Effector CD8-positive, alpha-beta T cell (primary cell): ENCODE measurements at regions not wholly inside any gene's neighbourhood (a gene's known extent, or its start where the extent isn't known, plus 50 kb on each side); places are given as distances from the start of the nearest gene placed in this dataset.
"Not testable (repeated sequence)": the region's sequence is repeated elsewhere in the genome, so short reads cannot be mapped to it uniquely, and the experiment has no call there.

Experiments used
- DNase-seq: peaks from one replicate; lab custom pipeline; 2025; lab: John Stamatoyannopoulos, UW

DNA sequence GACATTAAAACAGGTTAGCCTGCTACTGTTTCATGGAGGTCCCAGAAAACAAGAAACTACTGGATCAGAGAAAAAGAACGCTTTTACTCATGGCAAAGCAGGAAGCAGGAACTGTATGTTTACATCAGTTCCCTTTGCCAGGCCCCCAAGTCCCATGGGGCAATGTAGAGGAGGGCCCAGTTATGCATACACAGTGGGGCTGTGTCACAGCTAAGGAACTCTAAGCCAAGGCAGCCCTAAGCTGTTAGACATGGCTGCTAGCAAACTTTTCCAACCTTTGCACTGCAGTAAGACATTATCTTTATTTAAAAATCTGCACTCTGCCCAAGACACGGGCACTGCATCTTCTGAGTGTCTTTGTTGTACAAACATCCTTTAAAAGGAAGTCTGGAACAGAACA is 975.8 kb downstream of the C4orf33 start:
- no peak for DNase-seq

DNA sequence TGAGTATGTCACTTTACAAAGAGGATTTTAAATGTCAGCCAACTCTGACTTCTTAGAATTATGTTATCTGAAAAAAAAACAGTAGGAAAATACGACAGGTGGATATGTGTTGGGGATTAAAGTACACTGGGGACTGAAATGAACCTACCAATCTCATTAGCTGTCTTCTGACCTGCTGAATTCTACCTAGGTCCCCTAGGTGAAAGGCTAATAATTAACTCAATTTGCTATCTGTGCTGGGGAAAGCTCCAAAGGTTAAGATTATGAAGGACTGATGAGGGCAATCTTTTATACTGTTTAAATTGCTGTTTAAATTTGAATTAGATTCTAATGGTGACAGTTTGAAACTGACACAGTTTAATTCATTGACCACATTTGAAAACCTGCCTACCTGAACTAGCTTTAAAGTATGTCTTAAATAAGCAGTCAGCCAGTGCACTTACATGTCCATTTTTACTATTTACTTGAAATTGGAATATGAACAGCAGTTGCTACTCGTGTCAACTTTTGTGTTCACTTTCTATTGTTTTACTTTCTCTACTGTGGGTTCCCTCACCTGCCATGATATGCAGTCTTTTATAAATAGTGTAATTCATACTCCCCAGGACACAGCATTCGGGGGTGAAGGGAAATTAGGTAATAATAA is 977.3 kb downstream of the C4orf33 start:
- no peak for DNase-seq

DNA sequence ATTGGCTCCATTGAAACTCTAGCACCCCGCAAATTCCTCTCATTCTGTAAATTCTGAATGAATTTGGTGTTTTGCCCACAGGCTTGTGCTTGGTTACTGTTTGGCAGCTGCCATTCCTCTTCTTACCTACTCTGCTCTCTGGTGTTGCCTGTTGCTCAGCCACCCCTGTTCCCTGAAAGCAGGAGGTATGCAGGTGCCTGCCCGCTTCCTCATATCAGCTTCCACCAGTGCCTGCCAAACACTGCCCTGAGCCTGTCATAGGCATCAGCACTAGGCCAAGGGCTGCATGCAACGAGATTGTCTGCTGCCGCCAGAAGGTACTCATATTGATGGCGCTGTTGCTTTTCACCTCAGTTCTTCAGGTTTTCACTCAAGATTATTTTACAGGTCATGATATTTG is 978.1 kb downstream of the C4orf33 start:
- no peak for DNase-seq

DNA sequence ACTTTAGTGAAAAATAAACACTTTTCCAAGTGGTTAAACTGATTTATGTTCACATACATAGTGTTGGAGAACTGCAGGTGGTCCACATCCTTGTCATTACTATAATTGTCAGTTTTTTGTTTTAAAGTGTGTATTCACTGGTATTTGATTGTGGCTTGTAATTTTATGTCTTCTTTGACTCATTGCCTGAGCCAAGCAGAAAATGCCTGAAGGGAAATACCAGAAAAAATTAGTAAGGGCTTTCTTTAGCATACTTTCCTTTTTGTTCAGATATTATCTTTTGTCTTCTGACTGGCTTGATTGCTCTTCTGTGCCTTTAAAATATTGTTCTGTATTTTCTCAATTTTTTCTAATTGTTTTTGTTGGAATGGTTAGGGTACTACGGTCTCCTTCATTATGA is 981.3 kb downstream of the C4orf33 start:
- DNase-seq: no peak

DNA sequence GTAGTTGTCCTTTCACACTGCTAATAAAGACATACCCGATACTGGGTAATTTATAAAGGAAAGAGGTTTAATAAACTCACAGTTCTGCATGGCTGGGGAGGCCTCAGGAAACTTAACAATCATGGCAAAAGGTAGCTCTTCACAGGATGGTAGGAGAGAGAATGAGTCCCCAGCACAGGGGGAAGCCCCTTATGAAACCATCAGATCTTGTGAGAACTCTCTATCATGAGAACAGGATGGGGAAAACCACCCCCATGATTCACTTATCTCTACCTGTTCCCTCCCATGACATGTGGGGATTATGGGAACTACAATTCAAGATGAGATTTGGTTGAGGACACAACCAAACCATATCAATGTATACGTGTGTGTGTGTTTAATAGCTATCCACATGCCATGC is 983.1 kb downstream of the C4orf33 start:
- DNase-seq: not testable (repeated sequence)

DNA sequence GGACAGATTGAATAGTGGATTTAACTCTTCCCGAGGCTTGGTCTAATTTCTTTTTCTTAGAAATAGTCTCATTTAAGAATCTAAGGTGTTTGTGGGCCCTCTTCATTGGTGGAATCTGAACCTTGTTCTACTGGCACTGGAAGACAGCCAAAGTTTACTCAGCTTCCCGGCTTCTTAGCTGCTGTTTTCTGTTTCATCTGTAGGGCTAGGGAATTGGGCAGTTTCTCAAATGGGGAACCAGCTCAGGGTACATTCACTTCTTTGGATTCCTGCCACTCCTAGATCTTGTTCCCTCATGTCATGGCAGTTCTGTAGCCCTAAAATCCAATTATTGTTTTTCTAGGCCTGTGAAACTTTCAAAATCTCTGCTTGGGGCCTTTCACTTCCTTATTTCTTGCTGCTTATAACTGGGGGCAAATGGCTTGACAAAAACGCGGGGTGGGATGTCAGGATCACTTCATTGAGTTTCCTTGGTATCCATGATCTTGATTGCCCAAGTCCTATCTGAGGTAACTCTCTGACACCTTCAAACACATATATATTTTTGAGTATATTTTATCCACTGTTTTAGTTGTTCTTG is 985.0 kb downstream of the C4orf33 start:
- no peak for DNase-seq

DNA sequence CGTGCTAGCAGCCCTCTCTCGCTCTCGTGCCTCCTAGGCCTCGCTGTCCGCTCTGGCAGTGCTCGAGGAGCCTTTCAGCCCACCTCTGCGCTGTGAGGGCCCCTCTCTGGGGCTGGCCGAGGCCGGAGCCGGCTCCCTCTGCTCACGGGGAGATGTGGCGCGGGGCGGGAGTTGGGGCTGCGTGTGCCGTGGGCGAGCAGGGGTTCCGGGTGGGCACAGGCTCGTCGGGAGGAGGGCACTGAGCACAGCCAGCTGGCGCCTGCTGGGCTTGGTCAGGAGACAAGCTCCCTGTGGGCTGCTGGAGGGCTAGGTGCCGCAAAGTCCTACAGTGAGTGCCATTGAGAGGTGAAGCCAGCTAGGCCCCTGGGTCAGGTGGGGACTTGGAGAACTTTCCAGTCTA is 994.5 kb downstream of the C4orf33 start:
- DNase-seq: no peak

DNA sequence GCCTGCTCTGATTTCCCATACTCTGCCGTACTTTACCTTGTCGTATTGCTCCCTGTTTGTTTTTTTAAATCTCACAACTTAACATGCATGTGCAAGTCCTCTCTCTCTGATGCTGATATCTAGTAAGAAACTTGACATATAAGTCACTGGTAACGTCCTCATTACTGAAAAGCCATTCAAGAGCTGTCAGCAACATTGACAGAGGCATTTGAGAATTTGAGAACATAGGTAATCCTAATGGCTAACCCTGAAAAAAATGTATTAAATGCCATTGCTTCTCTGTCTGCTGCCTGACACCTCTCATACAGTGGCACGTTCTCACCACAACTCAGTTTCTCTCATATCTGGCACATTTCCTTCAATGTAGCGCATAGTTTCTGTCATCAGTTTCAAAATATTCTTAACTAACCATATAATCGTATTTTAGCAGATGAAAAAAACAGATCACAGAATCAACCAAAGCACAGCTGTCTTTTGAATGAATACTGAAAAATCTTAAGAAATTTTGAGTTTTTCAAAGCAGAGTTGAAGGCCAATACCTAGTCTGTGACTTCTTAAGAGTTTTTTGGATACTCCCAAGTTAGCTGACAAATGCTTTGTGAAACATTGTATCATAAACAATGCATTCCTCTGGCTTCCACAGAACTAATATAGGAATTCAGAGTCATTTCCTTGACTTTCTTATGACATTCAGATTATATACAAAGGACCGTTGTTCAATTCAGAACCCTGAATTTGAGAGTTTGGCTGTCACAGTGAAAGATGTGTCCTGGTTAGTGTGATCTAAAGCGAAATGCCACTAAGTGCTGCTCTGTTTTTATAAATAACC is 996.4 kb downstream of the C4orf33 start:
- no peak for DNase-seq

DNA sequence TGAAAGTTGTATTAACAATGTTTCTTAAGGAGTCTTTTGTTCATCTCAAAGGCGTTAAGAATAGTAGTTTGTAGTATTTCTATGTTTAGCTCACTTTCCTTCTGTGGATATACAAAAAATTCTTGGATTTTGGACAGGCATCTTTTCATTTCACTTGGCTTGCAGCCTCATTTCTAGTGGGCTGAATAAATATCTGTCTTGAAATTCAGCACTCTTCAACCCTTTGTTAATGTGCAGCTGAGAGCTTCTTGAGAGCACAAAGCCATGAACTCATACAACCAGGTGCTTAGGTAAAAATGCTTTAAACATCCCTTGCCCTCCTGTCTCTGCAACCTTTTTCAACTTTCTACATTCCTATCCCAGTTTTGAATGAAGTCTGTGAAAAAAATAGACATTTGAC is 1003.2 kb downstream of the C4orf33 start:
- DNase-seq: no peak

DNA sequence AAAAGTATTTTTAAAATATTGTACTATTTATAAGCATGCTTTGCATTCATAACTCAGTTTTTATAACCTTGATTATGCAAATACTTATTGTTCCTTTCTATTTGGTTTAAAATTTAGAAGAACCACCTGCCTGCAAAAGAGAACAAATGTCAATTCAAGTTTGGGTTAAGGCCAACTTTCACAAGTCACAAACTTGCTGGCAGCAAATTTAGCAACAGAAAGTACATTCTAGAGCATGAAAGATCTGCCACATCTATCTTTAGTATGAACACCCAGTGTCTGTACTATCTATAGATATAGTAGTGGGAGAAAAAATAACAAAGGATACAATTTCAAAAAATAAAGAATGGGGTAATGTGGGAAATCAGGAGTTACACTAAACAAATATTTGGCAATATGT is 1014.2 kb downstream of the C4orf33 start:
- no peak for DNase-seq

DNA sequence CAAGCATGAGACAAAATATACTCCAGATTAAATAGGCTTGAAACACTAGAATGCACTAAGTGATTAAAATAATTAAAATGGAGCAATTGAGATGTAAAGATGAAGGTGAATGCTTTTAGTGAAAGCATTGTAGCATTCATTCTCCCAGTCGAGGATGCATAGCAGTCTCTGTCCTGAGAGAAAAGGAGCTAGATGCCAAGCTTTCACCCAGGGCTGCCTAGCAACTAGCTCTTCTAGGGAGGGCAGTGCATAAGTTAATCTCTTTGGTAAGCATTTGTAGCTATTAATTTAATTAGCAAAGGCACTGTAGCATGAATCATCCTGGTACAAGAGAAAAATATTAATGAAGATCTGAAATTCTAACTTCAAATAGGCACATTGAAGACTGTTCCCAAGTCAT is 1014.8 kb downstream of the C4orf33 start:
- DNase-seq: no peak

DNA sequence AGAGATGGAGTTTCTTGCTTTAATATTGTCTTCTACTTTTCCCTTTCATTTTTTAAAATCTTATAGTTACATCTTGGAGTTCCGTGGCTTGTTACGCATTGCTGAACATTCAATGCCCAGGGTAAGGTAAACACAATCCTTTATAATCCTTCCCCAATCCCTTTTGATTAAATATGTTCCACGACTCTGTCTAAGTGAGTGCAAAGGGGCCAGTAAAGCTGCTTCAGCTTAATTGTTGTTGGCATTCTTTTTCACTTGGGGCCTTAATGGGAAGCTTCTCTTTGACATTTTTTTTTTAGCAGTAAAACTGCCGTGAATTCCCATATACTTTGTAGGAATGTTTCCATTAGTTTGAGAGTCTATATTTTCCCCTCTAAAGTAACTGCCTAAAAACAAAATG is 1028.1 kb downstream of the C4orf33 start:
- DNase-seq: no peak

DNA sequence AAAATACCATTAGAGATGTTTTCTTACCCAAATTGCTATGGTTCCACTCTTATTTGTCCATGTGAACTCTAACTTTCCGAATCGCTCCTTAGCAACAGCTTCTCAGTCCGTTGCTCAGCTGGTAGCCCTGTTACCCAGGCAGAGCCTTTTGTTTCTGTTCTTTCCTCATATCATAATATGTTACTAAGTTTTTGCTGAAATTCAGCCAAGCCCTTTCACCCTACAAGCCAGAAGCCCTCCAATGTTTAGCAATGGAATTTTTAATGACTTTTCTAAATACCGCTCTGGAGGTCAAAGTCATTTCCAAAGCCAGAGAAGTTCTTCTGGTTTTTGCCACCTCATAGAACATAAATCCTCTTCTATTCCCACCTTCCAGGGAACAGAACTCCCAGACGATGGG is 1029.5 kb downstream of the C4orf33 start:
- no peak for DNase-seq

DNA sequence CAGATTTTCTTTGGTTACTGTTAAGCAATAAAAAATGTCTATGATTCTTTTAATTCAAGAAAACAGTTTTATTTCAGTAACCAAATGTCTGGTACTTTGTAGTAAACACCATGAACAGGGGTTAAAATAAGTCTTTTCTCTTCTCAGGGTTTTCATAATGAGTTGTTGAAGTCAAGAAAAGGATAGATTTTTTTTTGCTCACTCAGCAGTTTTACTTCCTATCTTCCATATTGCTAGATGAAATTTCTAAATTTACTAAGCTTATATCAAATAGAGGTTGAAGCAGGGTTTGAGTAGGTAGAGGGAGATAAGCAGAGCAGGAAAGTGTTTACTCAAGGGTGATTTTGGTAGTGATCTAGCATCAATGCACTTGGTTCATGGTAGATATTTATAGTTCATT is 1031.3 kb downstream of the C4orf33 start:
- no peak for DNase-seq

DNA sequence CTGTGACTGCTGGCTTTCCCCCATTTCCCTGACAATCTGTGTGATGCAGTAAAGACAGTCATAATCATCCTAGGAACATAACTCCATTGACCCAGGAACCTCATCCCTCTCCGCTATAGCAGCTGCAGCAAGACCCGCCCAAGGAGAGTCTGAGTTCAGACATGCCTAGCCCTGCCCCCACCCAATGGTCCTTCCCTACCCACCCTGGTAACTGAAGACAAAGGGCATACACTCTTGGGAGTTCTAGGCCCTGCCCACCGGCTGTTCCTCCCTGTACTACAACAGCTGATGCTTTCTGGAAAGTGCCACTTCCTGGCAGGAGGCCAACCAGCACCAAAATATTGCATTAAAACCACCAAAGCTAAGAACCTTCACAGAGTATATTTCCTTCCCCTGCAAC is 1035.6 kb downstream of the C4orf33 start:
- DNase-seq: no peak

DNA sequence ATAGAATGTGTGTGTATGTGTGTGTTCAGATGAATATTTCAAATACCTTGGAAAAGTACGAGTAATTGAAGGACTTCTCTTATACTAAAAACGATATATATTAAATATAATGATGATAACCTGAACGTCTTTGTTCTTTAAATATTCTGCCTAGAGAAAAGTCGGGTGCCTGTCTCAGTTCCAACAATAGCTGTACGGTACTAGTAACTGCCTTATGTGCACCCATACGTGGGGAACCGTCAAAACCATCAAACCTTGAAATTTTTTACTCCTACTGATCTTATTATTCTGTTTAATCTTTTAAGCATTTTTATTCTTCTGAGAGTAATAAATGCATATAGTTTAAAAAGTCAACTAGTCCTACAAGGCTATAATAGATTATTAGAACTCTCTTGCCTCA is 1045.7 kb downstream of the C4orf33 start:
- DNase-seq: no peak

DNA sequence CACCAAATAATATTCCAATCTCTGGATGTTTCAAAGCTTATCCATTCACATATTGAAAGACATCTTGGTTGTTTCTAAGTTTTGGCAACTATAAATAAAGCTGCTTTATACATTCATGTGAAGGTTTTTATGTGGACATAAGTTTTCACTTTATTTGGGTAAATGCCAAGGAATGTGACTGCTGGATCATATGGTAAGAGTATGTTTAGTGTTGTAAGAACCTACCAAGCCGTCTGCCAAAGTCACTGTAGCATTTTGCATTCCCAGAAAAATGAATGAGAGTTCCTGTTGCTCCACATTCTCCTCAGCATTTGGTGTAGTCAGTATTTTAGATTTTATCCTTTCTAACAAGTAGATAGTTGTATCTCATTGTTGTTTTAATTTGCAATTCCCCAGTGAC is 1047.7 kb downstream of the C4orf33 start:
- no peak for DNase-seq

DNA sequence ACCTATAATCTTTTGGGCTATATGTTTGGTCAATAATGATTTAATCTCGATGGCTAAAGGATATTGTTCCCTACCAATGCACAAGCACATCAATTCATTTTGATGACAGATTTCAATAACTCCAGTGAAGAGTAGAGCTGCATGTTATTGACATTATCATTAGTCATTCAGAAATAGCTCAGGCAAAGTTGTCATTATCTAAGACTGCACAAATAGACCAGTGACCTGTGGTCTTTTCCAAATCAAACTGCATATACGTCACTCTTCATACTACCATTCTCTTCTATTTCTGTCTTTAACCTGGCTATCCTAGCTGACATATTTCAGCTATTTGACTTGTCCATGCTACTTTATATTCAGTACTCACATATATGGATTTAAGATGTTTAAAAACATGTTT is 1050.8 kb downstream of the C4orf33 start:
- DNase-seq: no peak

DNA sequence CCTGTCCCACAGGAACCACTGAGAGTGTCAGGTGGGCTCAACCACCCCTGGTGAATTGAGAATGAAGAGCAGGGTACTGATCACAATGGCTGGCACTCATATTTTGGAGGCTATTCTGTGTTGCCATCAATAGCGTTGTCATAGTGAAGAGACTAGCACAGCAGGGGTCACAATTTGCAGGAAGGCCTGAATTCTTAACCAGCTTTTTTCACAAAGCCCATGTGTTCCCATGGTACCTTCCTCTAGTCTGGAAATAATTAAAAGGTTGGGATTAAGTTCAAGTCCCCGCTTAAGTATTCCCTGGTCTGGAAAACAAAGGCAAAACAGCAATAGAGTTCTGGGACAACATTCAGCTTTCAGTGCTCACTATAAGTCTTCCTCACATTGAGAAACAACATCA is 1051.7 kb downstream of the C4orf33 start:
- DNase-seq: no peak

DNA sequence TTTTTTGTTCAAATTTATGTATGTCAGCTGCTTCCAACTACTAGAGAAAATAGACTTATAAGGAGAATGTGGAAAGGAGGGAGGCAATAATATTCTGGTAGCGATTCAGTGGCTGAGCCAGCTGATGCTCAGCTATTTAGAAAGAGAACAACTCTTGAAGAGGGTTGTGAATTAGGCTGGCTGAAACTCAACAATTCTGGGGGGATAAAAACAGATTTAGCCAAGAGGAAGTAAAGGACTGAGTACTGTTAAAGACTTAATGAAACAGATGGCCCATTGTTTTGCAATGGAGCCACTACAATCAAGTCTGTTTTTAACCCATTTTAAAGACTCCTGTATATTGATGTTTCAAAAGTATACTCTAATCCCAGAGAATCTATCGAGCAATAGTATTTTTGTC is 1058.9 kb downstream of the C4orf33 start:
- DNase-seq: no peak

DNA sequence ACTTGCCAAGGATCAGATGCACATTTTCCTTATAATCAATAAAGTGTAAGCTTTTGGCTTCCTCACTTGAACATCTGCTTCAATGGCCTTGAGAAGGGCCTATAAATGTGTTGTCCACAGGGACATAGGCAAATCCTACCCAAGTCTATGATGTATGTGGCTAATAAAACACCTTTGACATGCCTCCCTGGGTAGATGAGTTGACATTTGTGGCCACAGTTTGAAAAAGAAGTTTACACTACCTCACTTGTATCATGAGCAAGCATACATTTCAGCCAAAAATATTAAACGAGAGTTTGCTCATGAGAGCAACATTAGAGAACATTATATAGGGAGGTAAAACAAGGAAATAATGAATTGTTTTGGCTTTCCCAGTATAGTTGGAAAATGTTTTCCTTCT is 1067.7 kb downstream of the C4orf33 start:
- no peak for DNase-seq

DNA sequence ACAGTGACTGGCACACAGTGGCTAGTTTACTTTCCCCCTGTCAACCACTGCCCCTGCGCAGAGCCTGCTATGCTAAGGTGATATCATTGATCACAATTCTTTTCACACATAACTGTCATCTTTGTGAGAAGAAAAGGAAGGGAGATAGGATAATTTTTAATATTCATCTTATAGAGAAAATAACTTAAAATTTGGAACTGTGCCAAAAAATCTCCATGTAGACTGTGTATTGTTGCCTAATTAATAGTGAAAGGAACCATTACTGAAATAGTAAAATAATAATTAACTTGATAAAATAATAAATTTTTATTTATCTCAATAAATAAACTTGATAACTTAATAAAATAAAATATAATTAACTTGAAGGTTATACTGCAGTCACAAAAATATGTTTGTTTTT is 1069.4 kb downstream of the C4orf33 start:
- no peak for DNase-seq

DNA sequence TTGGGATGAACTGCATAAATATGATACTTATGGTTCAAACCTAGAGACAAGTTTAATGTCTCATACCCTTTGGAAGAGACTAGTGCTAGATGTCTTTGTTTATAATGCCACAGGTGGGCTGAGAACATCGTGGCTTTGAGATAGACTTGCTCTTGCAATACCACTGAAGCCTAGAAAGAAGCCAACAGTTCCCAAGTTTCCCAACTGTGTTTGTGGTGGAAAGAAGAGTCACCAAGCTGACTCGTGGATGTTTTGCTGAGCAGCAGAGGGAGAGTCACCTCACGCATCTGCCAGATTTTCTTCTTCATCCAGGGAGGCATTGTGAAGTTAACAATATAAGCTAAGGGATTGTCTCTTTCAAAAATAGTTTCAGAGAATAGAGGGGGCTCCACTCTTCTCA is 1076.2 kb downstream of the C4orf33 start:
- no peak for DNase-seq
